HG03066 (cell line): ENCODE measurements at regions not wholly inside any gene's neighbourhood (a gene's known extent, or its start where the extent isn't known, plus 50 kb on each side); places are given as distances from the start of the nearest gene placed in this dataset.
"Not testable (repeated sequence)": the region's sequence is repeated elsewhere in the genome, so short reads cannot be mapped to it uniquely, and the experiment has no call there.

Experiments
- ATAC-seq: cut with Tn5 transposase; IDR thresholded peaks from one replicate; pipeline ENCODE4 v1.9.1; 2021; ENCODE audit warnings: low read depth; ENCODE audit not compliant: unreplicated experiment

DNA sequence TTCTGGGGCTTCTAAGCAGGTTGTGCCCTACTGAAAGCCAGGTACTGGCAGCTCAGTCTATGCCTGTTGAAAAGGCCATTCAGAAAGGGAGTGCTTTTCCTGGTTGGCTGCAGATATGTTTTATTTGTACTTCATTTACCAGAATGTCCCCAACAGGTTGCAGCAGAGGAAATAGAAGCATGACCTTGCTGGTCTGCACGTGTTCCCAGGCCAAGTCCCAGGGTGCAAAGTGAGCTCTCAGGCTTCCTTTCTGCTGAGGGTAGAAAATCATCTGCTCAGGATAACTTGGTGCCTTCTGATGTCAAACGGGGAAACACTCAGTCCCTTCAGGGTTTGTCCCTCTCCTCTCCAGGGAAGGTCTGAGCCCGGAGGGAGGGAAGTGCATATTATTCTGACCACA lies 356.4 kb downstream of the BCL11B start:
- no peak for ATAC-seq

DNA sequence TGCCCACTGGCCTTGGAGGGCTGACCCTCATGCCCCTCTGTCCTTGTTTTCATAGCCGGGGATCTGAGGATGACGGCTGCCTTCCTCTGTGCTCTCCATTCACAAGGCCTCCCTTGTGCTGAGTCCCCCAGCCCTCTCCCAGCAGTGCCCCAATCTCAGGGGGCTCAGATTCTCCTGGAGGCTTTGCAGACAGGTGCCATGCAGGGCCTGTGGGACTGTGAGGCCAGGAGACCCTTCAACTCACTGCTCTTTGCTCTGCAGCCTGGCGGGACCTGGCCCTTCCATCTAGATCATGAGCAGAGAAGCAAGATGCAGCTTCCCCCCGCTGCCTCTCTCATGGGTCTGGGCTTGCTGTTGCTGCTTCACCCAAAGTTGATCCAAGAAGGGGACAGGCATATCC lies 356.0 kb downstream of the BCL11B start:
- ATAC-seq: no peak

DNA sequence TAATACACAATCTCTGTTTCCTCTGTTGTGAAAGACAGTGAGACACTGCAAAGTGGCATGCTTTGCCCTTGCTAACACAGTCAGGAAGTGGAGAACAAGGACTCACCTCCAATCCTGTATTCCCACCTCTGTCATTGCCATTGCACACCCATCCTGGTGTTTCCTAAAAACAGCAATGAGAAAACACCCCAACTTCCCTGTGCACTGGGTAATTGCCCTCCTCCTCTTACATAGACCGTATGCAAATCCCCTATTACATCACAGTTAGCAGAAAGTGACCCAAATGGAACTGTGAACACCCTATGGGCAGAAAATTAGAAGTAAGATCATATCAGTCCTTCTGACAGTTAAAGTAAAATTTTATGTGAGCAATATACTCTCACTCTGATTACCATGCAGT lies 355.5 kb downstream of the BCL11B start:
- ATAC-seq: no peak

DNA sequence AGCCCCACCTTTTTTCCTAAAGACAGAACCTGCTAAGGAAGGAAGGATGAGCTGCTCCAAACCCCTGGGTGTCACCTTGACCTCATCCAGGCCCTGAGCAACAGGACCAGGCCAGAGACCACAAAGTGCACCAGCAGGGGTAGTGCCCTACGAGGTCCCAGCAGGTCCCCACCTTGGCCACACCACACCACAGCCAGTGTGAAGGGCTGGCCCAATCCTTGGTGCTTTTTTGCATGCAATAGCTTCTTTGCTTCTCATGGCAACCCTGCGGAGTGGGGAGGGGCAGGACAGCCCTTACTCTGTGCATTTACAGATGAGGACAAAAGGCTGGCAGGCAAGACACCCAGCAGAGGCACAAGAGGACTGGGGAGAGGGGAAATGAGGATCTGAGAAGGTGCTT lies 352.6 kb downstream of the BCL11B start:
- no peak for ATAC-seq

DNA sequence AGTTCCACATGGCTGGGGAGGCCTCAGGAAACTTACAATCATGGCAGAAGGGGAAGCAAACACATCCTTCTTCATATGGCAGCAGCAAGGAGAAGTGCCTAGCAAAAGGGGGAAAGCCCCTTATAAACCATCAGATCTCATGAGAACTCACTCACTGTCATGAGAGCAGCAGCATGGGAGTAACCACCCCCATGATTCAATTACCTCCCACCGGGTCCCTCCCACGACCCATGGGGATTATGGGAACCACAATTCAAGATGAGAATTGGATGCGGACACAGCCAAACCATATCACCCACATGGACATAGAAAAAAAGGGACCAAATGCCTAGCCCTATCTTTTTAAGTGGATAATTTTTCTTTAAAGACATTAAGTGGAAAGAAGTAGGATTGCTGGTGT lies 350.7 kb downstream of the BCL11B start:
- ATAC-seq: not testable (repeated sequence)

DNA sequence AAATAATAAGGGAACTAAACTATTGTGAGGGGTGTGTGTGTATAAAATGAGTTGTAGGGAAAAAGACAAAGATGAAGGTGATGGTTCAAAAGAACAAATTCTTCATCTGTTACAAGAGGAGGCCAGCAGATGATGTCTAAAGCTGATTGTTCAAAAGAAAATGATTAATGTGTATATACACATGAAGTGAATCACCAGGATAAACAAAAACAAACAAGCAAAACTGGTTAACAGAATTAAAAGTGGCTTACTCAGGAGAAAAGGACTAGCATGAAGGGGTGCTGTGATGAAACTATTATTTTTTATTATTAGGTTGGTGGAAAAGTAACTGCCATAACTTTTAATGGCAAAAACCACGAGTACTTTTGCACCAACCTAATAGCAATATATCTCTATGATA lies 348.4 kb downstream of the BCL11B start:
- ATAC-seq: no peak

DNA sequence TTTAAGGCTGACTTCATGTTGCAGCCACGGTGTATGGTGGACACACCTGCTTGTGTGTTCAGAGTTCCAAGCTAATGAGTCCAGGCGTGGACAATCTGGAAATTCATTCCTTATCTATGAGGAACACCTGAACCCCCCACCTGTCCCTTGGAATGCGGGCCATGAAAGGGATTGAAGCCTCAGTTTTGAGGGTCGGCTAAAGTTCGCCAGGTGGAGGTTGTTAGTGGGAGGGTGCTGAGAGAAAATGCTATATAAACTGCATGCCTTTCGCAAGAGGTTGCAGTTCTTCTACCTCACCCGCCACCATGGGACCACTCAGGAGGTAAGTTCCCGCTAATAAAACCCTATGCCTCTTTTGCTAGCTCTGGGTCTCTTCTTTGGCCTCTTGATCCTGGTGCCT lies 348.0 kb downstream of the BCL11B start:
- ATAC-seq: no peak

DNA sequence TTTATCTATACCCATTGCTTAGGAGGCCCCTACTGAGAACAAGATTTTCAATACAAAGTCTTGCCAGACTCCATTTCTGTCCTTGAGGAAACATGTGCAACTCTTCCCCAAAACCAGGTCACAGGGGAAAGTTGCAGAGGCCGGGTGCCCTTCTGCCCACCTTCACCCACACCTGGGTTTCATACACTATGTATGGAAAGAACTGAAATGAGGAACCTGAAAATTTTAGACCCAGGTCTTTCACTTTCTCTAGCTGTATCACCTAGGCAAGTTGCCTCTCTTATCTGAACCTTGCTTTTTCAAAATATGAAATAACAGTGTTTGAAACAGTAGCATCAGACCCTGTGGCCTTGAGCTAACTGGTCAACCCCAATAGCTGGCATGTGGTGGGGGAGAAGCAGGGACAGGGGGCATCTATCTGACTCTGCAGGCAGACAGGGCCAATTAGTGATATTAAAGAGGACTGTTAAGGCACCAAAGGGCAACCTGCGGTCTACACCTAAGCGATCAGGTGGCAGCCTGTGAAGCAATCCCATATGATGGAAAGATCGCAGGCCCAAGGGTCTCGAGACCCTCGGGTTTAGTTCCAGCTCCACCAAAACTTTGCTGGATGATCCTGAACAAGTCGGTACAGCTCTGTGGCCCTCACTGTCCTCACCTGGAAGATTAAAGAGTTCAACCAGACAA lies 346.5 kb downstream of the BCL11B start:
- no peak for ATAC-seq

DNA sequence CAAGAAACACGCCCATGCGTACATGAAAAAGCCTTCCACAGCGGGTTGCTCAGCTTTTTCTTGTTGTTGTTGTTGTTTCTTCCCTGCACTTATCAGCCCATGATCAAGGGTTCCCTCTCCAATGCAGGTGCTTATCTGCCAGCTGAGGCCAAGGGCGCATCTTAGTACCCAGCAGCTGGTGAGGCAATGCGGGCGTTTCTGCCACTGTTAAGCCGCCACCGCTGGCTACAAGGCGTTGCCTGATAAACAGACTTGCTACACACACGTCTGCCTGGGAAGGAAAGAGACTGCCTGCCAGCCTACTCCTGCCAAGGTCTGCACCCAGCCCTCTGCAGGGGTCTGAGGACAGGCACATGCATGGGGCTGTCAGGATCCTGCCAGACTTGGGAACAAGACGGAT lies 345.9 kb downstream of the BCL11B start:
- no peak for ATAC-seq

DNA sequence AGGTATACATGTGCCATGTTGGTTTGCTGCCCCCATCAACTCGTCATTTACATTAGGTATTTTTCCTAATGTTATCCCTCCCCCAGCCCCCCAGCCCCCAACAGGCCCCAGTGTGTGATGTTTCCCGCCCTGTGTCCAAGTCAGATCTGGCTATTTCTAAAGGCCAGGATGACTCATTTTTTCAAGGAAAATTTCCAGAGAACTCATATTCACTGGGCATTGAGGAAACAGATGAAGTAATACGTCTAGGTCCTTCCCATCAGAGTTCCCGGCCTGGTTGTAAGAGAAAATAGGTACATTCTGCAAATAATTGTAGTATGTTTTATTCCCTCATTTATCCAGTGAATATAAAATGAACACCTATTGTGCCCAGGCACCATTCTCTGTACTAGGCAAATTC lies 345.2 kb downstream of the BCL11B start:
- ATAC-seq: no peak

DNA sequence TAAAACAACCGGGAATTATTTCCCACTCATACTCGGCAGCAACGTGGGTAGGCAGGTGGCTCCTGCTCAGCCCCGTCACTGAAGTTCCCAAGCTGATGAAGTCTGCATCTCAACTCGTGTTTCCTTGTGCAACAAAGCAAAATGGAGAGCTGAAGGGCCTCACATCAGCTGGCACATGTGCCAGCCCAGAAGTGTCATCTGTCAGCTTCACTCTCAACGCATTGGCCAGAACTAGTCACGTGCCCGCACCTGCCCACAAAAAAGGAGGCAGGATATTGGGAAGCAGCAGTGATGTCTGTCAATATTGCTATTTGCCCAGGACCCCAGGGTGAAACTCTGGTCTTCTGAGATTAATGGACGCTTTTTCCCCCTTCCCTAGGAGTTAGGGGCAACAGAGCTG lies 344.0 kb downstream of the BCL11B start:
- no peak for ATAC-seq

DNA sequence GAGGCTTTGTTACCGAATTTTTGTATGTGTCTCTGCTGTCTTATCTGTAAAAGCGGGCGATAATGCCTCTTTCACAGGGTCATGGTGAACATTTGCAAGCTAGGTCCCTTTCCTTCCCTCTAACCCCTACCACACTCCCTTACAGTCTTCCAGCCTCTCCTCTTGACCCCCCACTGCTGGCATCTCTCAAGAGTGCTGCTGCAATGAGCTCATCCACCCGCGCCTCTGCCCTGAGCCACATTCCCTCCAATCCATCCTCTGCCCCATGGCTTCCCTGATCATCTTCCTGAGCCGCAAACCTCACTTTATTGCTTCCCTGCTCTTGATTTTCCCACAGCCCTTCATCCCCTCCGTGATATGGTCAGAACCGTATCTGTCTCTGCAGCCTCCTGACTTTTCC lies 343.6 kb downstream of the BCL11B start:
- ATAC-seq: no peak

DNA sequence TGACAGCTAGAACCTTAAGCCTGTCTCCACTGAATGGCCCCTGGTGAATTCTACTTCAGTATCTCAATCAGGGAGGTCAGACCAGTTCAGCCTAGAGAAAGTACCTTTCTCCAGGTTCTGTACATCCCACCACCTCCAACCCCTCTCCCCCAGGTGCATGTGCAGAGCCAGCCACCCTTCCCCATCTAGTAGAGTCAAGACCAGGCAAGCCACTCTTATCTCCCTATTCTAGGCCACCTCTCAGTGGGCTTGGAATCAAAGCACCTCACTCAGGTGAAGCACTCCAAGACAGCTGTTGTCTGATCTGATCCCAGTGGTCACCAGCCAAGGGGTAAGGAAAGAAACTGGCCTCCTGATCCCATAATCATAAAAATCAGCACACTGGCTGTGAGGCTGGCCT lies 340.9 kb downstream of the BCL11B start:
- ATAC-seq: no peak

DNA sequence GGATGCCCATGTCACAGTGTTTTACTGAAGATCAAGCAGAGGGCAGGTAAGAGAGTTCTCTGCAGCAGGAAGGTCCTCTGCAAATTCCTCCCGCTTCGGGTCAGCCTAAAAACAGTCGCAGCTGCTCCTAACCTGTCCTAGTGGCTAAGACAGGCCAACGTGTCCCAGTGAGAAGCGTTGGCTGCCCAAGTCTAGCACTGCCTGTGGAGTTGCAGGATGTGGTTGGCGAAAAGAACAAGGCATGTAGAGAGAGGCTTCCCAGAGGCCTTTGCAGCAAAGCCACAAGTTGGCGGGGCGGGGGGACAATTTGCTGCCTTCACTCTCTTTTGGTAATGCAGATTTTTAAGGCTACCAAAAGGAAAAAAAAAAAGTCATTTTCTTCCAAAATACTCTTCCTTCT lies 340.1 kb downstream of the BCL11B start:
- no peak for ATAC-seq

DNA sequence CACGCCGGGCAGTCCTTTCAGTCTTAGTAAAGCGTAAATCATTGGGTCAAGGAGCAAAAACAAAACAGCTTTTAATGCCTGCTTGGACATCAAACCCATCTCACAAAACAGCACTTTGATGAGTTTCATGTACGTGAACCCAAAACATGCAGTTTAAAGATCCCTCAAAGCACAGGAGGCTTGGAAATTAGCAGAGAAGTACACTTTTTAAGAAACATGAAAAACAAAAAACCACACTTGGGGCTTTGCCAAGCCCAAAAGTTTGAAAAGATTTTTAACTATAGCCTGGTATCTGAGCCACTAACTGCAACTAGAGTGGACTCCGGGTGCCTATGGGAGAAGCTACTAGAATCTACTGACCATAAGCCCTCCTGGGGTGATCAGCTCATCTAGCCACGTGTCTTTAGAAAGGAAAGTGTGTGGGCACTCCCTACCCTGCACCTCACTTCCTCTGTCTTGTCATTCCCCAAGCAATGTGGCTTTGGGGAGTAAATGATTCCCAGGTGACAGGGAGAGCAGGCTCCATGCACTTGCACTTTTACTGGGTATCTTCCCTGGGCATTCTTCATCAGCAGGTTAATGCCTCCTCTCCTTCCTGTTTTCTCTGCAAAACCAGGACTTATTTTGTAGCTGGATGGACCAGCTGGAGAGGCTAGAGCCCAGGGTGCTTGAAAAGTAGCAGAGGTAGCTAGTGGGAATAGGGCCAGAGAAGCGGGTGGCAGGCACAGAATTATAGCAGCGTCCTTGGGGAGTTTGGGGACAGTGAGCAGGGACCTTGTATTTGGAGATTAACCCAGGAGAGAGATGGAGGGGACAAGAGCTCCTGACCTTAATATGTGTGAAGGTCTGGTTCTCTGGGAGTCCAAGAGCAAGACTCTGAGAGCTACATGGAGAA lies 339.3 kb downstream of the BCL11B start:
- no peak for ATAC-seq

DNA sequence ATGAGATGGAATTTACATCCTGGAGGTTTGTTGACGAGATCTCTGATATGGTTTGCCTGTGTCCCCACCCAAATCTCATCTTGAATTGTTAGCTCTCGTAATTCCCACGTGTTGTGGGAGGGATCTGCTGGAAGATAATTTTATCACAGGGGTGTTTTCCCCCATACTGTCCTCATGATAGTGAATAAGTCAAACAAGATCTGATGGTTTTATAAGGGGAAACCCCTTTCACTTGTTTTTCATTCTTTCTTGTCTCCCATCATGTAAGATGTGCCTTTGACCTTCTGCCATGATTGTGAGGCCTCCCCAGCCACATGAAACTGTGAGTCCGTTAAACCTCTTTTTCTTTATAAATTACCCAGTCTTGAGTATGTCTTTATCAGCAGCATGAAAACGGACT lies 337.4 kb downstream of the BCL11B start:
- ATAC-seq: not testable (repeated sequence)

DNA sequence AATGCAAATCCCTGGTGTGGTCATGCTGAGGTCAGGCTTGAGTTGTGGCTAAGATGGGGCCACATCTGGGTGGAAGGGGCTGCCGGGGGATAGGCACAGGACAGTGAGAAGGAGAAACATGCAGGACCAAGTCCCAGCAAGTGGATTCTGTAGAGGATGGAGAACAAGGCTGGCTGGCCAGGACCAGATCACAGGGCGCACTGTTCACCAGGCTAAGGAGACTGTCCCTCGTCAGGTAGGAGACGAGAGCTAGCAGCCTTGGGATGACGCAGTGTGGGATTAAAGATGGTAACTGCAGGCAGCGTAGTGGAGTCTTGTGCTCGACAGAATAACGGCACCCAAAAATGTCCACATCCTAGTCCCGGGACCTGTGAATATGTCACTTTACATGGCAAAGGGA lies 336.1 kb downstream of the BCL11B start:
- no peak for ATAC-seq

DNA sequence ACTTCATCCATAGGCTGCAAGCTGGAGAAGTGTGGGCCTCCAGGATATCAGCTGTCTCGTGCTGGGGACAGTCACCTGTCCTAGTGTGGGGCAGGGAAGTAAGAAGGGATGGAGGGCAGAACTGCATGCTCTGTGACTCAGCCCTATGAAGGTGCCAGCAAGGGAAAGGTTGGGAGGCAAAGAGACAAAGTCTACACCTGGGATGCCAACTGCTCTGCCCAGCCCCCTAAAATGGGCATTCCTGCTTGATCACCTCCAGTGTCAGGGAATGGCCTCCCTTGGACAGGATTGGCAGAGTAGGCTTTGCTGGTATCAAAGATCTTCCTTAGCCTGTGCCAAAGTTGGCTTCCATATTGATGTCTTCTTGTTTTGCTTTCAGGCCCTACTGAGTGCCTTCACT lies 335.0 kb downstream of the BCL11B start:
- ATAC-seq: no peak

DNA sequence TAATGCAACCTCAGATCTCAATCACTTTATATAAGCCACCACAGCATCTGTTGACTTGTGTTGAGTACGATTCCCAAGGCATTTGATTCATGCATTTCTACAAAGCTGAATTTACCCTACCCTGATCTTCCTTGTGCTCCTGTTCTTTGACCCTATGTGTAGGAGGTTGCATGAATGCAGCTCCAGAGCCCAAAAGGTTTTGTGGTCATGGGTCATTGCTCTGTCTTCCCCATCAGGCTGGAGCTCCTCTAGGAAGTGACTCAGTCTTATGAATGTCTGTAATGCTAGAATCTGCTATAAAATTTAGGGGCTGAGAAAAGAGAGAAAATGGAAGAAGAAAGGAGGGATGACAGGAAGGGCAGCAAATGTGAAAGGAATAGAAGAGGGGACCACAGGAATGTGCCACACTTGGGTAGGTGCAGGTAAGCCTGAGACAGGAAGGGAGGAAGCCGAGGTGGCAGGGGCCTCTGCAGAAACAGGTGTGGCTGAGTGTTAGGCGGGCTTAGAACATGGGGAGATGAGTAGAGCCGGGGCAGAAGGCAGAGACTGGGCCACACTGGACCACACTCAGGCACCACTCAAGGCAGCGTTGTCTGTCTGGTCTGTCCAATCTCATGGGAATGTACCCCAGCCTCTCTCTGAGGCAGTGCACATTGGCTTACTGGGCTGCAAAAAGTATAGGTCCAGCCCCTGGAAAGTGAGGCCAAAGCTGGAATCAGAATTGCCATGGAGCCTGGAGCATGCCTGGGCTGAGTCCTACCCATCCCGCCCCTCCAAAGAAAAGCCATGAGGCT lies 334.1 kb downstream of the BCL11B start:
- no peak for ATAC-seq

DNA sequence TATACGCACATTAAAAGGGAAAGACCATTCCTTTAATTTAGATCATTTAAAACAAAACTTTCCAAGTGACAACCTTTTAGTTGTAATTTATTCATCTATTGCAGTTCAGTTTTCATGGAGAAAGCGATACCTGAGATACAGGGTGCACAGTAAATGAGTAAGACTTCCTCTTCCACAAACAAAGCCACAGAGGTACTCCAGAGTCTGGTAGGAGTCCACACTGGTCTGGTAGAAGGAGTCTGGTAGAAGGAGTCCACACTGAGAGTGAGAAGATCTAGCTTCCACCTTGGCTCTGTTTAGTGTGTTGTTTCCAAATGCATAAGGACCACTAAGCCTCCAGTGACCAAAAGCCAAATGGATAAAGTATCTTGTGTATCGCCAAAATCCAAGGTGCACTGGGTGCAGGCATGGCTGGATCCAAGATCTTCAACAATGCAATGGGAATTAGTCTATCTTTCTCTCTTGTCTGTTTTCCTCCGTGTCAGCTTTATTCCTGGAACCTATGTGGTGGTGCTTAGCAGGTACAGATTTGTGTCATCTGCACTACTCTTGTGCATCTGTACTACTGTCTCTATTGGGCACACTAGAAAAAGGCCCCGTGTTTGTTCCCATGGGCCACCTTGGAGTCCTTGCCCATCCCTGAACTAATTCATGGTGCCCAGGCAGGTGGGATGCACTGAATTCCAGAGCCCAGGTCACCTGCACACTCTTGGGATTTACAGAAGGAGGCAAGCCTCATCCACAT lies 331.1 kb downstream of the BCL11B start:
- no peak for ATAC-seq

DNA sequence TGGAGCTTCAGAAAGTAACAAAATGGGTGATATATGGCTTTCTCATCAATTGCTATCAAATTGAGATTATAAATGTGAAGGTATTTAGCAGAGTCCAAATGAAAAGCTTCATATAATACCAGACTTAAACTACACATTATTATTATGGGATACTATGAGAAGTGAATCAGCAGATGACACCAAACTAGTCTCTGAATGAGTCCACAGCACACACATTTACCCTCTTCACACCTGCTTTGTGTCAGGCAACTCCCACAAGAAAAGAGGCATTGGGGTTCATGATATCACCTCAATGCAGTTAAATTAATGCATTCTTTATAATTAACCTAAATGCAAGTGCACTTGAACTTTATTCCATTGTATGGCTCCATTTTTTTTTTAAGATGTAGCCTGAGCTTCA lies 330.5 kb downstream of the BCL11B start:
- no peak for ATAC-seq
